ENCODE measurements at regions not wholly inside any gene's neighbourhood (a gene's known extent, or its start where the extent isn't known, plus 50 kb on each side); places are given as distances from the start of the nearest gene placed in this dataset.
"Not testable (repeated sequence)": the region's sequence is repeated elsewhere in the genome, so short reads cannot be mapped to it uniquely, and the experiment has no call there.

DNA sequence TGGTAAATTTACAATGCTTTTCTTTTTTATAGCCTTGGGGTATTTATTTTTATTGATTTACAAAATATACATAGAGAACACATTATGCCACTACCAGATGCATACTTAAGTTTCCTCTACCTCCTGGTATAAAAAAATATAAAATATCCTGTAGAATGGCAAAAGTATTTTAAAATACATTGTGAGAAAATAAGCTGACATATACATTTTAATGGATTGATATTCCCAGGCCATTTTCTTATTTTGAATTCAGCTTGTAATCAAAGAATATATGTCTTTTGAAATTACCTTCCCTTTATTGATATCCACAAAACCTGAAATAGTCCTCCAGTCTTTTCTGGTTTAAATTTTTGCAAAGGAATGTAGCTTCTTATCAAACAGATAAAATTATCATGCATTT is 923.9 kb downstream of the CDH18 start:
- DNase-seq (ENCODE audit: low spot score), result no peak

DNA sequence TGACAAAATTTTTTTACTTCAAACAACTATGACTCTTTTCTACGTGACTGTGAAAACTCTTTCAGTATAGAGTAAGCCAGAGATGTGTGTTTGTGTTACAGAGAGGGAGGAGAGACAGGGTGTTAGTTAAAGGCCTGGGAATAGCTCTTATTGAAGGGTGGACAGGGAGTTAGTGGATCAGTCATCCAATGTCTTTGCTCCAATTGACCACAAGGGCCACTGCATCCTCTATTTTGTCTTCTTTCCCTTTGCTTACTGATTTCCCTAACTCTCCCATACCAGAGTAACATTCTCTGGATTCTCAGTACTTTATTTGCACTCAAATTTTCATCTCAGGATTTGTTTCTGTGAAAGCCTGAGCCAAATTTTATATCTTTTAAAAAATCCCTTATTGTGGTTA is 920.3 kb downstream of the CDH18 start:
- no peak for DNase-seq (ENCODE audit: low spot score)

DNA sequence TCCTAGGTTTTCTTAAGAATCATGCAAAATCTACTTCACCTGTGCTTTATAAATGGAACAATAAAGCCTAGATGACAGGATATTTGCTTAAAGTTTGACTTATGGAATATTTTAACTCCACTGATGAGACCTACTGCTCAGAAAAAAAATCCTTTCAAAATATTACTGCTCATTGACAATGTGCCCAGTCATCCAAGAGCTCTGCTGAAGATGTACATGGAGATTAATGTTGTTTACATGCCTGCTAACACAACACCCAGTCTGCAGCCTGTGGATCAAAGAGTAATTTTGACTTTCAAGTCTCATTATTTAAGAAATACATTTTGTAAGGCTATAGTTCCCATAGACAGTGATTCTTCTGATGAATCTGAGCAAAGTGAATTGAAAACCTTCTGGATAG is 889.6 kb downstream of the CDH18 start:
- DNase-seq (ENCODE audit: low spot score), result no peak

DNA sequence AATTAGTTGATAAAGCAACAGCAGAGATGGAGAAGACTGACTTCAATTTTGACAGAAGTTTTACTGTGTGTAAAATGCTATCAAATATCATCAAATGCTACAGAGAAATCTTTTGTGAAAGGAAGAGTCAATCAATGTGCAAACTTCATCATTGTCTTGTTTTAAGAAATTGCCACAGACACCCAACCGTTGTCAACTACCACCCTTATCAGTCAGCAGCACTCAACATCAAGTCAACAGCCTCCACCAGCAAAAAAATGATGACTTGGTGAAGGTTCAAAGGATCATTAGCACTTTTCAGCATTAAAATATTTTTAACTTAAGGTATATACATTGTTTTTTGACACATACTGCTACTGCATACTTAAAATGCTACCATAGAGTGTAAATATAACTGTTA is 888.8 kb downstream of the CDH18 start:
- DNase-seq (ENCODE audit: low spot score), result no peak

DNA sequence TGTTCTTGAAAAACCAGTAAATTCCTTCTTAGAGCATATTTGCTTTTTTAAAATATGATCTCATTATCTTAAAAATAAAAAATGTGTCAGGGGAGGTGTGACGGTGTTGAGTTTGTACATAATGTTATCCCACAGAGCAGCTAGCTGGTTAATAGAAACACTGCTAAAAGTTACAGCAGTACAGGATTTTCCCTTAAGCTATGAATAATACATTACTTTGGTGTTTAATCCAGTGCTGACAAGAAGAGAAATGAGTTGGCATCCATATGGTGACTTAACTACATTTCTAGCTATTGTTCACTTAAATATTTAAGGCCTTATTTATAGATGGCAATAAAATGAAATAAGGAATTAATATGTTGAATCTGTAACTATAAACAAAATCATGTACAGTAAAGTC is 883.1 kb downstream of the CDH18 start:
- DNase-seq (ENCODE audit: low spot score), result no peak

DNA sequence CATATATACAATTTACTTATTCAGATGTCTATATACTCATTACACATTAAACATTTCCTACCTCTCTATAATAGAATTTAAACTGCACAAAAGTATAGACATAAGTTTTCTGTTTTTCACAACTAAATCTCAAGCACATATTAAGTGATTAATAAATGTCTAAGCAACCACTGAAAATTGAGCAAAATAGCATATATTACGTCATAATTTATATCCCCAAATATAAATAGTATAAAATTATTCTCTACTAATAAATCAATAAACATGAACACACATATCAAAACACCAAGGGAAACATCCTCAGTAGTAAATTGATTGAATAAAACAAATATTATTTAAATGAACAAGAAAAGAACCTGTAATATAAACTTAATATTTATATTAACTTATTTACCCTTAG is 865.1 kb downstream of the CDH18 start:
- DNase-seq (ENCODE audit: low spot score), result no peak

DNA sequence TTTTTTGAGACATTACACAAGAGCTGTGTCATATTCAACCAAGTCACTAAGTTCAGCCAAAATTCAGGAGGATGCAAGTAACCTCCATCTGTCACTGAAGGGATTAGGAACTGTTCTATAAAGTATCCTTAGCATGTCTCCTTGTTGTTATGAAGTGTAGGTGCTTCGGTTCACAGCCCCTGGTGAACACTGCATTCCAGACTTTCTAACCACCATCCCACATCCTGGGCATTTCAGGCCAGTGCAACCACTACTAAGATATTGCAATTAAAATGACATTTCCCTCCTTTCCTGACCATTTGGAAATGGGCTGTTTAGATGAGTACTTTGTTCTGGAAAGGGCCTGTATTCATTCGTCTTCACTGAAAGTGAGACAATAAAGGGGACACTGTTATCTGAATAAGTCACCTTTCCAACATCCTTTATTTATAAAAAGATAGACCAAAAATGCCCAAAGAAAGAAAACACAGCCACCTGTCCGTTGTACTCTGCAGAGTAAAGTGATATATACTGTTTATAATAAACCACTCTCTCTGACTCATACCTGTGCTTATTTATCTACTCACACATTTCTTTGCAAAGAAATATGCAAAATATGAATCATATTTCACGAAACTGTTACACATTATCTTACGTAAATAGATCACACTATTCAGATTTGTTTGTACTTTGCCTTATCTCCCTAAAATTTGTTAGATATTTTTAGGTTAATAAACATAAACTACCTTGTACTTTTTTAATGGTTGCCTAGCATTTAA is 861.9 kb downstream of the CDH18 start:
- no peak for DNase-seq (ENCODE audit: low spot score)

DNA sequence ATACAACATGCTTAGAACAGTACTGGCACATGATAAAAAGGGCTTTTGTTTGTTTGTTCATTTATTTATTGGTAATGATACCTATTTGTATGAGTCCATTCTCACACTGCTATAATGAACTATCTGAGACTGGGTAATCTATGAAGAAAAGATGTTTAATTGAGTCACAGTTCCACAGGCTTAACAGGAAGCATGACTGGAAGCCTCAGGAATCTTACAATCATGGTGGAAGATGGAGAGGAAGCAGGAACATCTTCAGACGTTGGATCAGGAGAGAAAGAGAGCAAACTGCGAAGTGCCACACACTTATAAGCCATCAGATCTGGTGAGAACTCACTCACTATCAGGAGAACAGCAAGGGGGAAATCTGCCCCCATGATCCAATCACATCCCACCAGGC is 847.7 kb downstream of the CDH18 start:
- DNase-seq (ENCODE audit: low spot score), result no peak

DNA sequence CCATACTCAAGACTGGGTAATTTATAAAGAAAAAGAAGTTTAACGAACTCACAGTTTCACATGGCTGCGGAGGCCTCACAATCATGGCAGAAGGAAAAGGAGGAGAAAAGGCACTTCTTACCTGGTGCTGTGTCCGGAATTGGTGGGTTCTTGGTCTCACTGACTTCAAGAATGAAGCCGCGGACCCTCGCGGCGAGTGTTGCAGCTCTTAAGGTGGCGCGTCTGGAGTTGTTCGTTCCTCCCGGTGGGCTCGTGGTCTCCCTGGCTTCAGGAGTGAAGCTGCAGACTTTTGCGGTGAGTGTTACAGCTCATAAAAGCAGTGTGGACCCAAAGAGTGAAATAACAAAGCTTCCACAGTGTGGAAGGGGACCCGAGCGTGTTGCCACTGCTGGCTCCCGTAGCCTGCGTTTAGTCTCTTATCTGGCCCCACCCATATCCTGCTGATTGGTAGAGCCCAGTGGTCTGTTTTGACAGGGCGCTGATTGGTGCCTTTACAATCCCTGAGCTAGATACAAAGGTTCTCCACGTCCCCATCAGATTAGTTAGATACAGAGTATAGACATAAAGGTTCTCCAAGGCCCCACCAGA is 846.0 kb downstream of the CDH18 start:
- not testable (repeated sequence) for DNase-seq (ENCODE audit: low spot score)

DNA sequence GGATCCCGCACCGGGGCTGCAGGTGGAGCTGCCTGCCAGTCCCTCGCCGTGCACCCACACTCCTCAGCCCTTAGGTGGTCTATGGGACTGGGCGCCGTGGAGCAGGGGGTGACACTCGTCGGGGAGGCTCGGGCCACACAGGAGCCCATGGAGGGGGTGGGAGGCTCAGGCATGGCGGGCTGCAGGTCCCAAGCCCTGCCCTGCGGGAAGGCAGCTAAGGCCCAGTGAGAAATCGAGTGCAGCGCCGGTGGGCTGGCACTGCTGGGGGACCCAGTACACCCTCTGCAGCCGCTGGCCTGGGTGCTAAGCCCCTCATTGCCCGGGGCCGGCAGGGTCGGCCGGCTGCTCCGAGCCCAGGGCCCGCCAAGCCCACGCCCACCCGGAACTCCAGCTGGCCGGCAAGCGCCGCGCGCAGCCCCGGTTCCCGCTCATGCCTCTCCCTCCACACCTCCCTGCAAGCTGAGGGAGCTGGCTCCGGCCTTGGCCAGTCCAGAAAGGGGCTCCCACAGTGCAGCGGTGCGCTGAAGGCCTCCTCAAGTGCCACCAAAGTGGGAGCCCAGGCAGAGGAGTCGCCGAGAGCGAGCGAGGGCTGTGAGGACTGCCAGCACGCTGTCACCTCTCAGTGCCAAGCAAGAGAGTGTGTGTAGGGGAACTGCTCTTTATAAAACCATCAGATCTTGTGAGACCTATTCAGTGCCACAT is 845.1 kb downstream of the CDH18 start:
- not testable (repeated sequence) for DNase-seq (ENCODE audit: low spot score)

DNA sequence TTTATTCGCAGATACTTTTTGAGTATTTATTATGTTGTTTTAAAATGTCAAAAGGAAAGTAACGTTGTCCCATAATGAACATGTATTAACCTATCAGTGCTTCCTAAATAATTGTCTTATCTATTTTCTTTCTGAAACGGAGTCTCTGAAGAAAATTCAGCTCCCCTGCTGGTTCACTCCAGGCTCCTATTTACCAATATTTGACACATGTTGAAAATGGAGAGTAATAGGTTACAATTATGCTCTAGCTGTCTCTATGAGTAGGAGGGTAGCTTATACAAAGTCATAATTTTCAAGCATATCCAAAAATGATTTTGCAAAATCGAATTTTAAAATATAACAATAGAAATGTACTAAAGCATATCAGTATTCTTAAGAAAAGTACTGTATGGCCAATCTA is 844.1 kb downstream of the CDH18 start:
- DNase-seq (ENCODE audit: low spot score), result no peak

DNA sequence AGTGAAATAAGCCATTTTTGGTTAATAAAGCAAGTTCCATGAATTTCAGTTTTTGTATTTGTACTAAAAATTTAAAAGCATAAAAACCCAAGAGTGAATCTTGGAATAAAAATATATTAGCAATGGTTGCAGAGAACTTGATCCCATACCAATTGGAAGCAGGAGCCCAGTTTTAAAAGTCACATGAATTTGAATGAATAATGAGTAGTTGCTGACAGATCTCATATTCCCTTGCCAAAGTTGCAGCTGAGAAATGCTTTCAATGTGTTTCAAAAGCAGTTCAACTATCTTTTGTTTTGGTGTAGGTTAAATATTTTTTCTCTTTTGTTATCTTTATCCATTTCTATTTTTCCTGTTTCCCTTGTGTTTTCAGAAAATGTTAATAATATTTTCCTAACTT is 818.6 kb downstream of the CDH18 start:
- DNase-seq (ENCODE audit: low spot score), result no peak

DNA sequence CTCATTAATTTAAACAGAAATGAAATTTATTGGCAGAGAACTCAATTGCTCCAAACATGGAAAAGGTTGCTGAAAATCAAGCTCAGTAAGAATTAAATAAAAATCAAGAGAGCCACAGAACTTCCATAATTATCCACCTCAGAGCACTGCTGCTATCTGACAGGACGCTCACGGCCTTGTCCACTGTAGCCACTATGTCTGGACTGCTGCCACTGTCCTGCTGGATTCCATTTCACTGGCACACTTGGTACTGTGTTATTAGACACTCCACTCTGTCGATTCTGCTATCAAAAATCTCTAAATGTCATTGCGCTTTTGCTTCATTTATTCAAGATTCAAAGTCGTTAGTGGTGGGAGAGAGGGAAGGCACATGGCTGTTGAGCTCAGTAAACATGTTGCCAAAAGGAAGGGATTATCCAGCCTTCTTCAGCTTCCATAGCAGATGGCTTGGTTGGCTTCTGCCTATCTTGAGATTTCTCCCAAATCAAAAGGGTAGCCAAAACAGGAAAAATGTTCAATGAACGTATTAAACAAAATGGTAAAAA is 815.0 kb downstream of the CDH18 start:
- no peak for DNase-seq (ENCODE audit: low spot score)

DNA sequence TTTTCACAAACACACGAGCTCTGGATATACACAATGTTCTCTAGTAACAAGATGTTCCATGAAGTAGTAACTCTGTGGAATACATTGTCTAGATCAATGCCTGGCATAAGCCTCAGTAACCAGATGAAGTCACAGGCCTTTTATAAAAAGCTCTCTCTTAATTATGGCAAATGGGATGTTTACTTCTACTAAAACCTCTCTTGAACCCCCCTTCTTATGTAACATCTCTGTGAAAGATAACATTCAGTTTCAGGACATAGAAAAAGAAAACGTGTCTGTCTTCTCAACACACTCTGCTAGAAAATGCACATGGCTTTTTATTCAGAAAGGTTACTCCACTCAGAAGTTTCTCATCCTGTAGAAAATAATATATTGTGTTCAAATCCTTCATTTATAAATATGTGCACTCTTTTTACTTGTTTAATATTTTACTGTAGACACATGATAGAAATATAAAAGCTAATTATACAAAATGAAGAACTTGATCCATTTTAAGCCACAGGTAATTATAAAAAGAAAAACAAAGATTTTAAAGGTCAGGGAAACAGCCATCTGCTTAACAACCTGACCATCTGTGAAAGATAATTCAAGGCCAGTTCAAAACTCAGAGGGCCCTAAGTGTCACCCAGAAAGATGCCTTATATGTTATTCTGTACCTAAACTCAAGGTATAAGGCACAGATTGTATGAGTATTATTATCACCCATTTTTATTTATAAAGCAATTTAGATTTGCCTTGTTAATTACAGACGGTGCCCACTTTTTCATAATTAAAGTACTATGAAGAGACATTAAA is 812.0 kb downstream of the CDH18 start:
- no peak for DNase-seq (ENCODE audit: low spot score)

DNA sequence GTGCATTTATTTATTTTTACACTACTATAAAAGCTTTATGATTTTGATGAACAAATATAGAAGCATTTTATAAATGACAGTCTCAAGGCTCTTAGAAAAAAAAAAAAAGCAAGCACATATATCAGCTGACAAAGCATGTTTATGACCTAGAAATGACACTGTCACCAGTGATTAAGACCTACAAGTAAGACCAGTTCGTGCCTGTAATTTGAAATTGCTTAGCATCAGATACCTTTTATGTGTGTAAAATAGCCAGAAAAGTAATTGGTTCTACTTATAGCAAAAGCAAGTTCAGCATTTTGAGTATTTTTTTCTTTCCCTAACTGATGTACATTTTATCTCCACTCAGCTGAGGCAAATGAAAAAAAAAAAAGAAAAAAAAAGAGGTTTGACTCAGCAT is 808.4 kb downstream of the CDH18 start:
- no peak for DNase-seq (ENCODE audit: low spot score)

DNA sequence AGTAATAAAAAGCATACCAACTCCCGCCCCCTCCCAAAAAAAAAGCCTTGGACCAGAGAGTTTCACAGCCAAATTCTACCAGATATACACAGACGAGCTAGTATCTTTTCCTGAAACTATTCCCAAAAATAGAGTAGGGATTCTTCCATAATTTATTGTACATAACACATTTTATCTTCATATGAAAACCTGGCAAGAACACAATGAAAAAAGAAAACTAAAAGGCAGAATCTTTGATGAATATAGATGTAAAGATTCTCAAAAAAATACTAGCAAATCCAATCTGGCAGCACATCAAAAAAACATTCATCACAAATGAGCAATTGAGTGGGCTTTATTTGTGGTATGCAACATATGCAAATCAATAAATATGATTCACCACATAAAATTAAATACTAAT is 798.8 kb downstream of the CDH18 start:
- no peak for DNase-seq (ENCODE audit: low spot score)

DNA sequence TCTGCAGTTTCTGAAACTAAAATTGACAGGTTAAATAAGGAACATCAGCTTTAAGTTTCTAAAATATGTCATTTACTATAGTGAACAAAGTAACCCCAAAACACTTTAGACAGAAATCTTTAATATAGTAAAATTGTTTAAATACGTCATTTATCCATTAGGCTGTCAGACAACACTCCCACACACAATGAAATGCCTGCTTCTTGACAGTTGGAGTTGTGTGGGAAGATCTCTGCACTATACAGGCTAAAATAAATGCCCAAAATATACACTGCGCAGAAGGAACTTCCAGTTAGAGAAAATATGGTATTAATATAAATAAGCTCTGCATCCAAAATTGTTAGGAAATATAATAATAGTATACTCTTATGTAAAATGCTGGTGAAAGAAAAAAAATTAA is 794.4 kb downstream of the CDH18 start:
- no peak for DNase-seq (ENCODE audit: low spot score)

DNA sequence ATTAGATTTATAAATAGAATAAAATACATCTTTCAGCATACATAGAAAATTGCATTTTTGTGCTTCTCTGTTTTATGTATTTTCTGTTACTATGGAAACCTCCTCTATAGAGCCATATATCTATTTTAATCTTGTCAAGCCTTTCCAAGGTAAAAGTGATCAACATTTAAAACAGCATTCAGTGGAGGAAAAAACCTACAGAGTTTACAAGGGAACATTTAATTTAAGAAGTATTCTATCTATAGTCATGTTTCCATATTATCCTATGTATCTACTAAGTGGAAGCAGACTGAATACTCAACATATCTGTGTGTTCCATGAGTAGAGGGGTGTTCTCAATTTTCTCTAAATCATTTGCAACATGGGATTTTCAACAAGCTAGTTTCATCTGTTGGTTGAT is 791.4 kb downstream of the CDH18 start:
- DNase-seq (ENCODE audit: low spot score), result no peak

DNA sequence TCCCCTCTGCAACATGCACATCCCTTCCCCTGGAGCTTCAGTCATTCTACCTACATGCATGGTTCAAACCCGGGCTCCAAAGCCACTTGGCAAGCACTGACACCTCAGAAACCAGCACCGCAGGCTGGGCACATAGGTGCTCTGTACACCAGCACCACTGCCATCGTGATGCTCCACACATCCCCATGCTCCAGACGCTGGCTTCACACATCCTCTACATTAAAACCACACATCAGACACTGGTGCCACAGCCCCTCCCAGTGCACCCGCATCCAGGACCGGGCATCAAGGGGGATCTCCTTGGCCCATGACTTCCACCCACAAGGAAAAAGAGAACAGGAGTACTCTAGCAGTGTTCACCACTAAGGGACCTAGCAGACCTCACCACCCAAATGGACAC is 787.7 kb downstream of the CDH18 start:
- DNase-seq (ENCODE audit: low spot score), result no peak

DNA sequence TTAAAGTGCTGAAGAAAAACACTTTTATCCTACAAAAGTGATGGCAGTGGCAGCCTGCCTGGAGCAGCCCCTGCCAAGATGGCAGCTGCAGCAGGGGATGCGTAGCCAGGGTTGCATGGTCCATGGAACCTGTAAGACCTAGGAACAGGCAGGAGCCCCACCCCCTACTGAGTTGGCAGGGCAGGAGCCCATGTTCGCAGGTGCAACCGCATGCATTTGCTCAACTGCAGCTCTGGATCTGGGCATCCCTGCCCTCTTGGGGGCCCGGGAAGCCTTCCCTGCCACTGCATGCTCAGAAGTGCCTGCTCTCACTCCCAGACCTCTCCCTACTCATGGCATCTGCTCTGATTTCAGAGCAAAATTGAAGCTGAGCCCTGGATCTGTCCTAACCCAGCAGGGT is 779.6 kb downstream of the CDH18 start:
- DNase-seq (ENCODE audit: low spot score), result no peak

DNA sequence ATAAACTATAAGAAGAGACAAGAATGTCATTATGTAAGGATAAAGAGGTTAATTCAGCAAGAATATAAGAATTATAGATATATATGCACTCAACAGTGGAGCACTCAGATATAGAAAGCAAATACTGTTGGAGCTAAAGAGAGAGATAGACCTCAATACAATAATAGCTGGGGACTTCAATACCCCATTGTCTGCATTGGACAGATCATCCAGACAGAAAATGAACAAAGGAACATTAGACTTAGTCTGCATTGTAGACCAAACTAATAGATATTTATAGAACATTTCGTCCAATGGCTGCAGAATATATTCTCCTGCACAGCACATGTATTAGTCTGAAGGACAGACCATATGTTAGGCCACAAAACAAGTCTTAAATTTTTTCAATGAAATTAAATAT is 777.1 kb downstream of the CDH18 start:
- no peak for DNase-seq (ENCODE audit: low spot score)

DNA sequence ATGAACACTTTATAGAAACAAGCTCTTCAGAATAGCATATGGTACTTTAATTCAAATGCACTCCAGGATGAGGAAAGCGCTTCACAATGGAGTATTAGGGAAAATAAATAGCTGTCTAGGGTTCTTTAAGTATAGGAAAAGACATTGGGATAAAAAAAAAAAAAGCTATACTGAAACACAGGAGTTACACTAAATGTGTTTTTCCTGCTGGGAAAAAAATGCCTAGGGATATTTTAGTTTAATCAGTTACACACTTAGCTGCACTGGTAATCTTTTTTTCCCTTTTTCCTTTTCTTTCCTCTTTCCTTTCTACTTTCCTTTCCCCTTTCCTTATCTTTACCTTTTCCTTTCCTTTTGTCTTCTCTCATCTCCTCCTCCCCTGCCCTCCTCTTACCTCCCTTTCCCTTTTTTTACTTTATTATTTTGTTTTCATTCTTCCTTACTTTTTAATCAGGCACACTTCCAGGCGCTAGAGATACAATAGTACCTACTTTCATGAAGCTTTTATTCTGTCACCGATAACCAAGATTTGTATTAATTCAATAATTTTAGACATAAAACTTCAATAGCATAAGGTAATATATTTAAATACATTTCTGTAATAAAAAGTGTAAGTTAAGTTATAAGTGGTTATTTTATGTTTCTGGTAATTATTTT is 758.7 kb downstream of the CDH18 start:
- DNase-seq (ENCODE audit: low spot score), result no peak

Measured in HuH-7 (cell line).